ENCODE measurements at regions not wholly inside any gene's neighbourhood (a gene's known extent, or its start where the extent isn't known, plus 50 kb on each side); places are given as distances from the start of the nearest gene placed in this dataset.
A peak's percentile ranks its signal among the peaks of the same experiment; 100 is the strongest.

DNA sequence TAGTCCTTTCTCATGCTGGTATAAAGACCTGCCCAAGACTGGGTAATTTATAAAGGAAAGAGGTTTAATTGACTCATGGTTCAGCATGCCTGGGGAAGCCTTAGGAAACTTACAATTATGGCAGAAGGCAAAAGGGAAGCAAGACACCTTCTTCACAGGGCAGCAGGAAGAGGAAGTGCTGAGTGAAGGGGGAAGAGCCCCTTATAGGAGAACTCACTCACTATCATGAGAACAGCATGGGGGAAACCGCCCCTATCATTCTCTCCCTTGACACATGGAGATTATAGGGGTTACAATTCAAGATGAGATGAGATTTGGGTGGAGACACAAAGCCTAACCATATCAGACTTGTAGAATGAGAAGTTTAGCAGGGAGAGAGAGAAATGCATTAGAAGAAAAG lies 373.3 kb upstream of the DIAPH2 start:
- DNase-seq: no peak

DNA sequence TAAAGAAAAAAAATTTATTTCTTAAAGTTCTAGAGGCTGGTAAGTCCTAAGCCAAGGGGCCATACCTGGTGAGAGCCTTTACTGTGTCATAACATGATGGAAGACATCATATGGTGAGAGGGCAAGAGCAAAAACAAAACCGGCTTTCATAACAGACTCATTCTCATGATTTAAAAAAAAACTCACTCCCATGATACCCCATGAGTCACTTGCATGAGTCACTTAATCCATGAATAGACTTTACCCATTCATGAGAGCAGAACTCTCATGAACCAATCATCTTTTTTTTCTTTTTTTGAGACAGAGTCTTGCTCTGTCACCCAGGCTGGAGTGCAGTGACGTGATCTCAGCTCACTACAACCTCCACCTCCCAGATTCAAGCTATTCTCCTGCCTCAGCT lies 369.7 kb upstream of the DIAPH2 start:
- no peak for DNase-seq

DNA sequence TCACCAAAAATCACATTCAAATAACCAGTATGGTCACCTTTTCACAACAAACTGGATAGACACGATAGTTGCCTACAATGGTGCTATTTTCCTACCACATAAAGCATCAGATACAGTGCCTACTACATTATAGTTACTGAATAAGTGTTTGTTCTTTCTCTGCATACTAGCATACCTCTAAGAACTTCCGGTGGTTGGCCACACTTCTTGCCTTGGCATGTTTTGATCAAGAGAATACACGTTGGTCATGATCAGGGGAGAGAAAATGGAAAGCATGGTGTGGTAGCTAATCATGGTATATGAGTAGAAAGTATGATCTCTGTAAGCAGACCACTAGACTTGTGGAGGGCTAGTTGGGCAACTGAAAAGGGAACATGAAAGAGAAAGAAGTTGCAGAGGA lies 322.8 kb upstream of the DIAPH2 start:
- DNase-seq: no peak

DNA sequence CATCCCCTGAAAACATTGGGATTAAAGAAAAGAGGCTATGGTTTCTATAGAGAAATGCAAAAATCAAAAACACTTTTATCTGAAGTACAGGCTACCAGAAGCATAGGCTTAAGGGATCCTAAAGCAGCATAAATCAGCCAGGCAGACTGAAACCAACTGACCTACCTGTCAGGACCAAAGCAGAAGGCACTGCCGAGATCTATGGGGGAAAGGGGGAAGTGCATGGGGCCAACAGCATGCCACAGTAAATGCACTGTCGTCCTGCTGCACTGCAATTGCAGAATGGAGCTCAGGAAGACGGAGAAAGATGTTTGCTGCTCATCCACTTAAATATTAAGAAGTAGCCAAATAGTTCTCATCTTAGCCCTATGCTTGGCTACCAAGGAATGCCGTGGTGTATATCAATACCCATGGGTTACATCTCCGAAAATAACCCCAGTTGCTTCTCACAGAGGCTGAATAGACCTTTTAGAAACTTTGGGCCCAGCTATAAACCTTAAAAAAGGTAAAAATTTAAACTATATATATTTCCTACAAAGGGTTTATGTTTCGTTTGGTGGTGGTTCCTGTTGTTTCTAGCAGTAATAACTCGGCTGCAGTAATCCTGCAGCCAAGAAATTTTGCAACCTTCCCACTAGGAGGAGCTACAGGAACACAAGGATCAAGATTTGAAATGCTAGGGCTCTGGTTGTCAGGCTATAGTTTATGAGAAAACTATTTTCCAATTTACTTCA lies 312.2 kb upstream of the DIAPH2 start:
- DNase-seq: peak; percentile 48

DNA sequence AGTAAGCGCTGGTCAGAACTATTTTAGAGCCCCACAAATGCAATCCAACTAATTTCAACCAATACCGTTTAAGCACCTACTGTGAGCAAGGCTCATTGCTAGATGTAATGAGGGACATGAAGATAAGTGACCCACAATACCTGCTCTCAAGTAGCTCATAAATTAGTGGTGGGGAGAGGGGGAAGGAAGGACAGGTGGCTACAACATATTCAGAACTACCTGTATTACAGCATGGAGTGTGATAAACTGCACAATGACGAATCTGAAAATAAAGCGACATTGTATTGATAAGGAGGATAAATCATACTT lies 311.6 kb upstream of the DIAPH2 start:
- no peak for DNase-seq

DNA sequence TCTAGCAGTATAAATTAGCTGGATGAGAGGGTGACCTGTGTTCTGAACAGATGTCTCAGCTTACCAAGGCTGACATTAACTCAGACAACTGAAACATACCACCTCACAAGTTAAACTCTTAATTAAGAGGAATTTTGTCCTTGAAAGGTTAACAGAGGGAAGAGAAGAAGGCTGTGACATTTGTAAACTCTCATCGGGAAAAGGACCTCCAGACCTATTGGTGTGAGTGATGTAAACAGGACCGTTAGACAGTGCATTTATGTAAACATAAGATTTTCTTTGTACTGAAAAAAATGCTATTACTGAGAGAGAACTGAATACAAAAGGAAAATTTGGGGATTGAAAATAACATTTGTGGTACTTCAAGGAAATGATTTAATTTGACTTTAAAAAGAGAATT lies 308.4 kb upstream of the DIAPH2 start:
- no peak for DNase-seq

DNA sequence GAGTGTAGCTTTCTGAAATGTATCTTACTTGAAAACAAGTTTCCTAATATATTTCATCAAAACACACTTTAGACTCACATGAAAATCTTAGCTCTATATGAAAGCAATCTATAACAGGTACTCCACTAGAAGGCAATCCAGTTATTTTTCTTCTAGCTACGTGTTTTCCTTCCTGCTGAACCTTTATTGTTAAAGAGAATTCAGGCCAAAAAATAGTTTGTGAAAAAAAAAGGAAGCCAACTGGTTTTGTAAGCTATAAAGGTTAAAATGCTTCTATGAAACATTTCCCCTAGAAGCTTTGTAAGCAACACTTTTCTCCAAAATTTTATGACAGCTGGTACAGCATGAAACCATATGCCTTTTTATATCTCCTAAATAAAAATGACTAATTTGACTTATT lies 304.7 kb upstream of the DIAPH2 start:
- DNase-seq: no peak

DNA sequence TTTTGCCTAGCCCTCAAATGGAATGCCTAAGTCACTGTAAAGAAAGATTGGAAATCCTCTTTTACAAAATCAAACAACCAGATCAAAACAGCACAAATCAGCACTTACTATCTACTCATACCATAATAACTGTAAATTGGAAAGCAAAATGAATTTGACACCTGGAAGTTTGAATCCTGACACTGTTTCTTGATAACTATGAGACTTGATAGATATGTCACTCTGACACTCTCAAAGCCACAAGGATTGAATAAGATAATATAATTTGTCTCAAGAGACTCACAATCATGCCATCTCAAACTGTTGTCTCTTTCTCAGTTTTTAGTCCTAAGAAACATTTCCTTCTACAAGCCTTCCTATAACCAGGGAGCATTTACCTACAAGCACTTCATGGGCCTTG lies 302.6 kb upstream of the DIAPH2 start:
- no peak for DNase-seq

DNA sequence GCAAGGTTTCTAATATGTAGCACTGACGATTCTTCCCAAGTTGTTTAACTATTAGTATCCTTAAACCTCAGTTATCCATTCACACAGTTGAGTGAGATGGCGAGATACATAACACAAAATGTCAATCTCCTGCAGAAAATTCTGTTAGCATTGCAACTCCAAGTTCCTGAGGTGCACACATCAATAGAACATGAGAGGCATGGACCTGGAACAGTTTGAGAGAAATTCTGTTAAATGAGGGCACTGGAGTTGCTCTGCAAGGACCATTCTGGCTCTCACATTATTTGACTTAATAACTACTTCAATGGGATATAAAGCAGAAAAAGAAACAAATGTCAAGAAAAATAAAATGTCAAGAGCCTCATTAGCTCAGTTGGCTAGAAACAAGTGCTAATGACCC lies 301.2 kb upstream of the DIAPH2 start:
- no peak for DNase-seq

DNA sequence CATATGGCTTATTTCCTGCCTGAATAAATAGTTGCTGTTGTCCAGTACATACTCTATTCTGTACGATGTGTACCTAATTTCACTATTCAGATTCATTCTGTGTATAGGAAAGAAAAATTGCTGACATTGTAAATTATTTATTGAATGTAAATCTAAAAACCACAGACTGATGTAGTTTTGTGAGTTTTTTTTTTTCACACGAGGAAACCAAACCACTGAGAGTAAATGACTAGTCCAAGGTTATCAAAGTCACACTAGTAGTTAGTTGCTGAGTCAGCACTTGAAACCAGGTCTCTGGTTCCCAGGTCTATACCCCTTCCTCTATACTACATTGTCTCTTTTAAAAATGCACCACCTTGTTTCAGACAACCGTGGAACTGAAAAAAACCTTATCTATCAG lies 298.3 kb upstream of the DIAPH2 start:
- DNase-seq: no peak

DNA sequence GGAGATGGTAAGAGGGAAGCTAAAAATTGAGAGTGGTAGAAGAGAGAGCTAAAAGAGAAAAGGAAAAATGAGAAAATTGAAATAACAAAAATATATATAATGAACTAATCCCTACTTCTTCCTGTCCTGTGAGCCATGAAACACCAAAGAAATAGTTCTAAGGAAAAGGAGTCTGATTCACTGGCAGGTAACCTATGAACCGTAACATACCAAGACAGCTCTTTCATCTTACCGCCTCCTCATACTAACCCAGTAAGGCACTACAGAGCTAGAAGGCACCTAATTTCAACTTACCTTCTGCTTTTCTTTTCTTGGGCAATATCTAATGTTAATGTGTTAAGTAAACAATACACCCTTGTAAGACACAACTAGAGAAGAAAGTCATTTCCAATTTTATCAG lies 297.7 kb upstream of the DIAPH2 start:
- DNase-seq: no peak

DNA sequence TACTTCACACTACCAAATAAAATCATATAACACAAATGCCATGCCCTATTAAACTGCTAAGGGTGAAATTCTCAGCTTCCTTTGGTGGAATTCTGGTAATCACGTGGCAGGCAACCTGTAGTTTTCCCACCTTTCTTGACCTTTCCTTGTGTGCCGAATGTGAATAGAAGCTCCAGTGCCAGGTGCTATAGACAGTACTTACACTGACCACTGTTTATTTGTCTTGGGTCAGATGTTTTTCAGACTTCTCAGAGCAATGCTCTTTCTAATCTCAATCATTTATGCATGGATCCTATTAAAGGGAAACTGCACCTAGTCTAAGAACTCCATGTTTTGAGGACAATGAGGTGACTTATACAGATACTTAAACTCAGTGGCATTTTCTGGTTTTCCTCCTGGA lies 296.8 kb upstream of the DIAPH2 start:
- no peak for DNase-seq

DNA sequence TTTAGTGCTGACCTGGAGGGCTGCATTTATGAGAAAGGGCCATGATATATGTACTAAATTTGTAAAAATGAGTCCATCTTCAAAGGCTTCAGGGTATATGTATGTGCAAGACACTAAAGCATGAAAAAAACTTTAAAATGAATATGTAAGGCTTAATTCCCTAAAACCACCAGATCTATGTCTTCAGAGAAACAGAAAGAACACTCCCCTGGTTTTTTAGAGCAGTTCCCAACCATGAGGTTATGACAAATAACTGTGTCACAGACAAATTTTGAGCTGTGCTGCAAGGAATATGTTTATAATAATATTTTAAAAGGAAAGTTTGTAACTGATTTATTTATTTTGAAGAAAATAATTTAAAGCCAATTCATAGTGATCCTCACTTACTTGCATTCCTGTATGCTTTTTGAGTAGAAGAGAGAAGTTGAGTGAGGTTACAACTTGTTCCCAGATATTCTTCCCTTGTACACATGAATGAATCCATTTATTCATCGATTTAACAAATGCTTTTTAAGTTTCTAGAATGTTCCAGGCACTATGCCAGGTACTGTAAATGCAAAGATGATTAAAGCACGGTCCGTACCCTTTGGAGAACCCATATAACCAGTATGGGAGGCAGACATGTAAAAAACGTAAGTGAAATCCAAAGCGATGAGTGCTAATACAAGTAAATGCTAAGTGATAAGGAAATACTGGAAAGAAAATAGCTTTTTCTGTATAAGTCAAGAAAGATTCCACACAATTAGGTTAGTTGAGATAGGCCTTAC lies 295.2 kb upstream of the DIAPH2 start:
- no peak for DNase-seq

DNA sequence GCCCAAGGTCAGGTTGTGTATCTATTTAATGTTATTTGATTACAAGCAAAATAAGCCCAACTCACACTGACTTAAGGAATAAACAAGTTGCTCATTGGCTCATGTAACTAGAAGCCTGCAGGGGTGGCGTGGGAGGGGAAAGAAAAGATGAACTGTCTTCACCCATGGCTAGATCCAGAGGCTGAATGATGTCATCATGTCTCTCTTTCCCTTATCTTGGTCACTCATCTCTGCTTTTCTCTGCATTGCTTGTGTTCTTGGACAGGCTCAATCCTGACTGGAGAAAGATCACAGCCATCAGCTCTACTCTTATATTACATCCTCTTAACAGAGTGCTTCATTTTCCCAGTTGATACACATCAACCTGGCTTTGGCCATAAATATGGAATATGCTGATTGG lies 290.0 kb upstream of the DIAPH2 start:
- no peak for DNase-seq

DNA sequence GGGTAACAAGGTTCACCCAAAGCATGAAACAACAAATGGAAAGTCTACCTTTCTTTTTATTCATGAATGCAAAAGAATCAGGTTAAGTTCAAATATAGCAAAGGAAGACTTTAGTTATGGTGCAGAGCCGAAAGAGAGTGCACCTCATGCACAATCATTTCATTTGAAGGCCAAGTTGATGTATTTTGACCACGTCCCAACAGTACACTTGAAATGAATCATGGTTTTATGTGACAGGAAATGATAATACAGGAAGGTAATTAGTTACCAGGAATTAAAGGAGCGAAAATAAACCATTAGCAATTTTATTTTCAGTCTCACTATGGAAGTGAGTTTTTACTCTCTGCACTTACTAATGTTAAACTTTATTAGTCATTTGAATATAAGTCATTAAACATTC lies 281.2 kb upstream of the DIAPH2 start:
- no peak for DNase-seq

DNA sequence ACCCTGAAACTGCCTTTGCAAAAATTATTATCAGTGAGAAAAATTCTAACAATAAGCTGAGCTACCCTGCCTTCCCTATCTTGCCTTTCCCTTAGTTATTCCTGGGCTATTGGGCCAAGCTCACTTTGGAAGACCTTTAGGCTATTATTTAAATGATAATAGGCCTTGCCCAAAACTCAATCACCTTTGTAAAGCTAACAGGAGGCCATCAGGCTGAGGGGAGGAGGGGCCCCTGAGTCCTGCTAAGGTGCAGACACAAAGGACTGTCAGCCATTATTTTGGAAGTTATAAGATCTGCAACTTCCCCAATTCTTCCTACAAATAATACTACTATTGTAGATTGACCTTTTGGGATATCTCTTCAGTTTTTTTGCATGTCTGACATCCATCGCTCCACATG lies 278.8 kb upstream of the DIAPH2 start:
- no peak for DNase-seq

DNA sequence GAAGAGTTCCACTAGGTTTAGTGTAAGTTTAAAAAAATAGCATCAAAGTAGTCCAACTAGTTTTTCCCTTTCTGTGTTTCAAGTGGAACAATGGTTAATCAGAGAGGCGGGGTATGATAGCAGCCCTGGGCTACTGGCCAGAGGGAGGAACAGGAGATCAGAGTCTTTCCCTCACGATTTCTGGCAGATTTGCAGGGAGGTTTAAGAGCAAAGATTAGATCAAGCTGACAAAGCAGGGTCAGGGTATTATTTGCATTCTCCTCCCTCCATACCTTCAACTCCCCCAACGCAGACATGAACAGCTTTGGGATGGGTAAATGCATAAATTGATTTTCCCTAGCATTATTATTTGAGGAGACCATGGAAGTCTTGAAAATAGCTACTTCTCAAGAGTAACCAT lies 277.6 kb upstream of the DIAPH2 start:
- DNase-seq: no peak

DNA sequence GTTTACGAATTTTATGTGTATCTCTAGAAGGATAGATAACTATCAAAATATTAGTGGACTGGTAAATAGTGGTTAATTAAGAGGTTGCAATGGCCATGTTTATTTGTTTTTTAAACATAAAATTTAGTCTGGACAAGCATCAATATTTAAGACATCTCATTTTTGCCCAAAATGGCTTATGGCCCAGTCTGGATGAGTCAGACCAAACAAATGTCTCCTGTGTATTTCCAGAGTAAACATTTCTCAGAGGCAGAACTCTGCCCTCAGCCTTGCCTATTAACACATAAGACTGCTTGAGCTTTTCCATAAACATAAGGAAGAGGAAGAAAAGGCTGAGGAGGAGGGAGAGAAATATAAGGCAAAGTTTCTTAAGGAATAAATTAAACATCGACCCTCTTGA lies 277.1 kb upstream of the DIAPH2 start:
- no peak for DNase-seq

DNA sequence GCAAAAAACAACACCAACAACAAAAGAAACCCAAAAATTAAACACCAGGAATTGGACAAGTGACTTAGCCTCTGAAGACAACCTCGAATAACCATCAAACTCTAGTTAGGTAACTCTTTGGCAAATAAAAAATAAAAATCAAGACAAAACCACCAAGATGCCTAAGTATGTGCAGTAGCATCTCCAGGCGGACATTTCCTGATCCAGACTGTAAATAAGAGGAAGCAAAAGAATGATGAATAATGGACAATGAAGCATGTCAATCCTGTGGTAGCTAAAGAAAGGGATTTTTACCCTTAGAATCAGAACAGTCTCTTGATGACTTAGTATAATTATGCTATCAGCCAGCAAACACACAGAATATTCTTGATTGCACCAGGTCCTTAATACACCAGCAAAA lies 276.7 kb upstream of the DIAPH2 start:
- DNase-seq: no peak

DNA sequence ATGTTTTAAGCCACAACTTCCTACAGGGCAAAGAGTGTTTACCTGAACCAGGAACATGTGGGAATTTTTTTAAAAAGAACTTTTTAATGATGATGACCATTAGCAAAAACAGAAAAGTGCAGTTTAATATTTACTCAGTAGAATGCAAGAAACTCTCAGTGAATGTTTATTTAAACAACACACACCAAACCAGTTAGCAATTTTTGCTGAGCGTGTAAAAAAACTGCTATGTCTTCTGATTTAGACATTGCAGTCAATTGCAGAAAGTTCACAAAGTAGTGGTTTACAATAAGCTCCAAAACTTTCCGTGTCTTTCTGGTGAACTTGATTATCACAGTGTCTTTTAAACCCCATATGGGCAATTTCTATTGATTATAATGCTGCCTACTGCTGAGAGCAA lies 273.7 kb upstream of the DIAPH2 start:
- no peak for DNase-seq

DNA sequence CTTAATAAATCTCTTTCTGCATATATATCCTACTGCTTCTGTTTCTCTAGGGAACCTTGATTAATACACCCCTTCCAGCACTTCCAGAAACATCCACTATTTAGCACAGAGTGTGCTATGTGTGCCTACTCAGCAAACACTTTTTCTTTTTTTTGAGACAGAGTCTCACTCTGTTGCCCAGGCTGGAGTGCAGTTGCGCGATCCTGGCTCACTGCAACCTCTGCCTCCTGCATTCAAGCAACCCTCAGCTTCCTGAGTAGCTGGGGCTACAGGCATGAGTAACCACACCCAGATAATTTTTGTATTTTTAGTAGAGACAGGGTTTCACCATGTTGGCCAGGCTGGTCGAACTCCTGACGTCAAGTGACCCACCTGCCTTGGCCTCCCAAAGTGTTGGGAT lies 266.9 kb upstream of the DIAPH2 start:
- no peak for DNase-seq

DNA sequence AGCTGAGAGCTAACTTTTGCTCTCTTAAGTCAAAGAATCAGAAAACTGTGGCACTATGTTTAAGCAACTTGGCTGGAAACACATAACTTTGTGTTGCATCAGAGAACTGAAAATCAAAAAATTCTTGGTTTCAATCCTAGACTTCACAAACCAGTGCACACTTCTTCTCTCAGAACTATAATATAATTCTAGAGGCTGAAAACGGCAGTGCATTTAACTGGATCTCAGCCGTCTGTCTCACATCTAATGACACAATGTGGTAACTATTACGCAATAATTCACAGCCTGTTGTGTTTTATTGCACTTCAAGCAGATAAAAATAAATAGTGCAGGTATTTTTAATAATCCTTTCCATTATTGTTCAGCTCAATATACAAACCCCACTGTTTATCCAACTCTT lies 260.6 kb upstream of the DIAPH2 start:
- DNase-seq: no peak

DNA sequence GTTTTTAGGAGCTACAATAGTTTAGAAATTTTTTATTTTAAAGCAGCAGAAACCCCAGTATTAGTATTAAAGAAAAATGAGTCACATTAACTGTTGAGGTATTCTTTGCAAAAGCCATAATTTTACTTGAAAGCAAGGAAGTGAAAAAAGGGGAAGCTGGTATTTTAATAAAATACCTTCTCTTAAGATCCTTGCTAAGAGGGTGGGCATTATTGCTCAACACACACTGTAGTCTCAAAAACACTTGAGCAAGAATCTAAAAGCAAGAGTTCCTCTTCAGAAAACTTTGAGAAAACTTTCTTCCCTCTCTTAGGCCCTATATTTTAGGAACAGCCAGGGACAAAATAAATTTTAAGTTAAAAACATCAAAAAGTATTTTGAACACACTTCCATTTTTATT lies 259.4 kb upstream of the DIAPH2 start:
- peak; percentile 28 for DNase-seq

DNA sequence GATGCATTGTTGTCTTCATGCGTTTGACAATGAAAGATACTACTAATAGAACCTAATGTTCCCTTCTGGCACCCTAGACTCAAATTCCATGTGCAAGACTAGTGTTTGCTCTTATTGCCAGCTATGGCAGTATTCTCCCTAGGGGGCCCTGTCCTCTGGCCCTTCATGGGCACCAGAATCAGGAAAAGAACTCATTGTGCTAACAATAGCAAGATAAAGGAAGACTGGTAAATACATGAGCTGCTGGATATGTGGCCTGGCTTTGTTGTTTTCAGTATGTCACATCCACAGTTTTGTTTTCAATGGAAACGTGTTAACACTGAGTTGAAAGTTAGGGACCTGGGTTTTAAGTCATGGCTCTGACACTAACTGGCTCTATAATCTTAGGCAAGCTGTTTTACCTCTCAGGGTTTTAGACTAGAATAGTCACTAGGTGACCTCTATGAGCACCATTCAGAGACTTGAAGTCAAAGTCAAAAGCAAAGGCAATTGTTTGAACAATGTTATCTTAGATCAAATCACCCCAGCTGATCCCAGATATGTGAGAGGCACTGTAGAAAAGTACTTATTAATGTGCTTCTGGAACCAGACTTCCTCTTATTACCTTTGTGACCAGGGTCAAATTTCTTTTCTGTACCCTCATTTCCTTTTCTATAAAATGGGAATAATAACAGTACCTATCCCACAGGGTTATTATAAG lies 253.7 kb upstream of the DIAPH2 start:
- no peak for DNase-seq

DNA sequence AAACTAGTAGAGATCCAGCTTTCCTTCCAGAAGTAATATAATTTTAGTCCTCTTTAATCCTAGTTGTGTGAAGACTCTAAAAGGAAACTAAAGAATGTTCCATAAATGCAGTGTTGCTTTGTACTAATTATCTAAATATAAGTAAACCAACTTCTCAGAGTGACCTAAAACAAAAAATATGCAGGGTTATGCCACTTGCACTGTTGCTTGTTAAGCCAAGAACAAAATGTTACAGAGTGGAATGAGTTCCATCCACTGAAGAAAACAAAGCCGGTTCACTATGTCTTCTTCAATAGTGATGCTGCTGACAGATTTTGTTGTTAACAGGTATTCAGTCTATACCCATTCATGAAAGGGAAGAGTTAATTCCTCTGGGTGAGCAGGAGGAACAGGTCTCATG lies 252.0 kb upstream of the DIAPH2 start:
- no peak for DNase-seq
